DMS114 treated with DMSO at 0.1 percent for 48 hours (cell line): ENCODE measurements at regions not wholly inside any gene's neighbourhood (a gene's known extent, or its start where the extent isn't known, plus 50 kb on each side); places are given as distances from the start of the nearest gene placed in this dataset.
"Not testable (repeated sequence)": the region's sequence is repeated elsewhere in the genome, so short reads cannot be mapped to it uniquely, and the experiment has no call there.

Experiments
- DNase-seq: peaks from one replicate; lab custom pipeline; 2025; ENCODE audit not compliant: unreplicated experiment; lab: John Stamatoyannopoulos, UW

DNA sequence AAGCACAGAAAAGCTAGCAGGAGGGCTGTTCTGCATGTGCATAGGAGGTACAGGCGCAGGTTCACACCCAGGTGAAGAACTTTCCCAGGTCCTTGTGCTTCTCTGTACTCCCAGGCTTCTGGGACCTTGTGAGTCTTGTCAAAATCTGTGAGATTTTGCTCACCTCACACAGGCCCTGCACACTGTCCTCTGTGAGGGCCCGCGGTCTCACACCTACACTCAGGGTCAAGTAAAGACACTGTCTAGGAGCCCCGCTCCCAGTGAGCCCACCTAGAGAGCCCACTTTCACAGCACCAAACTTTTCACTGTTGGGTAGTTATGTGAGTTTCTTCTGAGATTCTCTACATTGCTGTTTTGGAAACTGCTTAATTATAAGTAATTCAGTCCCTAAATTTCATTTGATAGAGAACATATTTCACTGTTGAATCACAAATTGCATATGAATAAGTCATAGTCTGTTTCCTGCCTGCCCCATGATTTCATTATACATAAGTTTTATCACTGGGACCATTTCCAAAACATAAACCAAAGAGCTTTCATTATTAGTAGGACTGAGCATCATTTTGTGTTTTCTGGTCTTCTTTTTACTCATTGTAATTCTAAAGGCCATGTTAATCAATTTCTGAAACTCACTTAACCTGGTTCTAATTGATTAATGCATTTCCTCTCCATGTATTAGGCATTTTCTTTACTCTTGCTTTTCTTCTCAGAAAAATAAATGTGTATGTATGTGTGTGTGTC is 234.2 kb upstream of the SPOPL start:
- no peak for DNase-seq

- DNase-seq: no peak
Observed at GRCh38 chr2:138267902-138268254, 233.7 kb upstream of the SPOPL start.

GRCh38 chr2:138269765-138270164 is 231.8 kb upstream of the SPOPL start:
- no peak for DNase-seq

GRCh38 chr2:138271467-138271866 is 230.1 kb upstream of the SPOPL start:
- no peak for DNase-seq

DNA sequence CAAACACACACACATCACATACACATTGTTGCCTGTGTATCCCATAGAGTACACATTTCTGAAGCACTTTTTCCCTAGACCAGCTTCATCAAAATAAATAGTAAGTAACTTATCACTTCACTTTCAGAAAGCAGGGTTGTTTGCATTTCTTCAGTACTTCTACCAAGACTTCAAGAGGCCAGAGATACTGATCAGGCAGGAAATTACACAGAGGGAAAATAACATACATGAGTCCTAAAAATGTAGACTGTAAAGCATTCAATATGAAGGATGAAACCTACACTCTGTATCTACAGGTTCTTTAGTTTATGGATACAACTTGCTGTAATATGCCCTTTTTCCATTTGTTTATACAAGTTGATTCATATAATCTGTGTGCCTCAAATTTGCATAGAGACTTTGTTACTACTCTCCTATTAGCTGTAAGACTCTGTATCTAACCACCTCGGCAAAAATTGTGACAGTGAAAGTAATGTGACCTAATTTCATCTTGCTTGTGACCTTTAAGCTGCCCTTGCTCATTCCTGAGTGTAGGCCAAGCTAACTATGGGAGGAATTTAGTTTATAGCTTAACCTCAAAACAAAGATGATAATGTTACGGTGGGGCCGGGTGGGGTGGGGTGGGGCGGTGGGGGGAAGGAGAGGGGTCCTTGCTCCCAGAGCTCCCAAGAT is 228.9 kb upstream of the SPOPL start:
- no peak for DNase-seq

GRCh38 chr2:138273280-138273679 is 228.3 kb upstream of the SPOPL start:
- not testable (repeated sequence) for DNase-seq

GRCh38 chr2:138274421-138275291 is 226.9 kb upstream of the SPOPL start:
- no peak for DNase-seq

DNA sequence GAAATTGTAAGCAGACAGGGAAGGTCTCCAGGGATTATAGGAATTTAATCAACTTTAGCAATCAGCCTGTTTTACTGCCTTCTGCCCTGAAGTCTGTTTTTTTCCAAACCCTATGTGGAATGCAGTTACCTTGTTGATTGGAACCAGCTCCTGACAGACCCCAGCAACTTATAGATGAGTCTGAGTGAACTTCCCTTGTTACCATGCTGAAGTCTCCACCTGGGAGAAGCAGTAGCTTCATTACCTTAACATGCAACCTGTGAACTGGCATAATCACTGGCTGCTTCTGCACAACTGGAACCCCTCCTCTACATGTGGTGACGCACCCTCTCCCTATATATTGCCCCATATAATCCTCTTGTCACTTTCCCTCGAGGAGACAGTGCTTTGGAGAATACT is 226.3 kb upstream of the SPOPL start:
- DNase-seq: no peak

DNA sequence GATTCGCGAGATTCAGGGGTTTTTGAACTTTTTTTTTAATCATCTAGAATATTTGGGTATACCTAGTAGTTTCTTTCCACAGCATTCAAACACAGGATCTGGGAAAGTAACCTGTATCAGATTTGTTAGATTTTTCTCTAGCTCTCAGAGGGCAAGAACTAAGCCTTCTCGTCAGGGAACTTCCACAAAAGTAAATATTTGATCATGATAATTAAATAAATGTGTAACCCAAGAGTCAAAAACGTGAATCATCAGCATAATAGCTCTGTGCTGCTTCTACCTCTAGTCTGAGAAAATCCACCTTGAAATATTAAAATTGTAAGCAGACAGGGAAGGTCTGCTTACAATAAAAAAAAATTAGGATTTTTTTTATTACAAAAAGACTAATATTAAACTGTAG is 225.7 kb upstream of the SPOPL start:
- no peak for DNase-seq

GRCh38 chr2:138276339-138276738 is 225.2 kb upstream of the SPOPL start:
- DNase-seq: no peak

- no peak for DNase-seq
Observed at GRCh38 chr2:138277062-138277461, 224.5 kb upstream of the SPOPL start.

DNA sequence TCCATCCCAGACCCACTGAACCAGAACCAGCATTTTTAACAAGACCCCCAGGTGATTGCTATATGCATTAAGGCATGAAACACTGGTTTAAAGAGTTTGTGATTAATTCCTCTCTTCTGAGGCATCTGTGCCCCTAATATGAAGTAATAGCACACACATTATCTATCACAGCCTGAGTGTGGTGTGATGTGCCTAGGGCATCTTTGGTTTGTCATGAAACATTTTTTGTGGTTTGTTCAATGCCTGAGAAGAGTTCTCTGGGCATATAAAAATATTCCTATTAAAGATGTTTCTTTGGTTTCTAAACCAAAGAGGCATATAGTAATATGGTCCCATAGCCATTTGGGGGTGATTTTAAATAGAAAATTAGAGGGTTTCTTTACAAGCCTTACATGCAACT is 221.7 kb upstream of the SPOPL start:
- DNase-seq: no peak

- DNase-seq: no peak
Observed at GRCh38 chr2:138280999-138281695, 220.4 kb upstream of the SPOPL start.

DNA sequence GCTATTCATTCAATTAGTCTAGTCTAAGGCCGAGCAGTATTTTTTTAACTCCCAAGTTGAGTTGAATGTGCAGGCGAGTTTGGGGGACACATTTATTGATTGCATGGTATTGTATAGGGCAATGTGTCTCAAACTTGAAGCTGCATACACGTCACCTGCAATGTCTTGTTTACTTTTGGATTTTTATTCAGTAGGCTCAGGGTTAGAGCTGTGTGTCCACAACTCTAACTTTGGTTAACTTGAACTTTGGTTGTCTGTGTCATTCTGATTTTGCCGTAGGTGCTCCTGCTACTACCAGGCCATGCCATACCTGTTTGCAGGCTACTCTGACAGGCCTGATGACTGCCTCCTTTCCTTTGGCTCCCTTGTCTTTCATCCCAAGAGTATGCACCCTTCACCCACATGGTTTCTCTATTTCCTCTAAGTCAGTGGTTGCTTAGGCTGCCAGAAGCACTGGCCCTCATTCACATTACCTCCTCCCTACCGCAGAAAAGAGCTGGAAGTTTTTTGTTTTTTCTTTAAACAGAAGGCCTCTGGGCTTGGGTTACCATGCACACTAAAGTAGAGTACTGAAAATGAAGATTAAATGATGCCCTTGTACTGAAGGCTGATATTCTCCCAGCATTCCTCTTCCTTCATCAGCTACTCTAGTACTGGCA is 219.4 kb upstream of the SPOPL start:
- DNase-seq: no peak

DNA sequence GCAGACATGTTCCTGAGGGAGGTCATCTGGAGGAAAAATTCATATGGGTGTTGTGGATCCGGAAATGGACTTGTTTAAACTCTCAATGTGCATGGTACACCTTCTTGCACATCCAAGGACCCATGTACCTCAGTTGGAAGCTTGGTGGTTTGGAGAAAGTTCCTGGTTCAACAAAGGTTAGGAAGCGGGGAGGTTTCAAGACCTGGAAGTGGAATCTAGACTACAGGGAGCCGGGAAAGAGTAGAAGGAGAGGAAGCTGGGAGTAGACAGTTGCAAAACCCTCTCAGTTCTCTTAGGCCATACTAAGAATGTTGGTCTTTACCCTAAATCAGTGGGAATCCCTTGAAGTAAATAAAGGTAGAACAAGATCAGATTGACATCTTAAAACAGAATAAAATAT is 209.8 kb upstream of the SPOPL start:
- no peak for DNase-seq

GRCh38 chr2:138293045-138293444 is 208.5 kb upstream of the SPOPL start:
- DNase-seq: no peak

DNA sequence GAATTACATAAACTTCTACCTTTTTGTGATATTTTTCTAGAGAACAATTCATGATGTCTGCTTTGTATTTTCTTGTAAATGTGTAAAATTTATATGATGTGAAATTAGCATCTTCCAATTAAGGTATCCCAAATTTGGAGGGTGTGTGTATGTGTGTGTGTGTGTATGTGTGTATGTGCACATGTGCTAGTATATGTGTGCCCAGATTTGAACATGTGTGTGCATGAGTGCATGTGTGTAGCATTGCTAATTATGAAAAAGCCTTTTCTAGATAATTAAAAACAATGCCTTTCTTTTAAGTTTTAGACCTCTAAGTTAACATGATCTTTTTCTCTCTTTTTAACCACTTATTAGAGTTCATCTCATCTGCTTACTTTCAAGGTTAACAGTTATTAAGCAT is 208.0 kb upstream of the SPOPL start:
- DNase-seq: no peak

GRCh38 chr2:138294451-138294850 is 207.1 kb upstream of the SPOPL start:
- no peak for DNase-seq

GRCh38 chr2:138296365-138296764 is 205.2 kb upstream of the SPOPL start:
- no peak for DNase-seq

DNA sequence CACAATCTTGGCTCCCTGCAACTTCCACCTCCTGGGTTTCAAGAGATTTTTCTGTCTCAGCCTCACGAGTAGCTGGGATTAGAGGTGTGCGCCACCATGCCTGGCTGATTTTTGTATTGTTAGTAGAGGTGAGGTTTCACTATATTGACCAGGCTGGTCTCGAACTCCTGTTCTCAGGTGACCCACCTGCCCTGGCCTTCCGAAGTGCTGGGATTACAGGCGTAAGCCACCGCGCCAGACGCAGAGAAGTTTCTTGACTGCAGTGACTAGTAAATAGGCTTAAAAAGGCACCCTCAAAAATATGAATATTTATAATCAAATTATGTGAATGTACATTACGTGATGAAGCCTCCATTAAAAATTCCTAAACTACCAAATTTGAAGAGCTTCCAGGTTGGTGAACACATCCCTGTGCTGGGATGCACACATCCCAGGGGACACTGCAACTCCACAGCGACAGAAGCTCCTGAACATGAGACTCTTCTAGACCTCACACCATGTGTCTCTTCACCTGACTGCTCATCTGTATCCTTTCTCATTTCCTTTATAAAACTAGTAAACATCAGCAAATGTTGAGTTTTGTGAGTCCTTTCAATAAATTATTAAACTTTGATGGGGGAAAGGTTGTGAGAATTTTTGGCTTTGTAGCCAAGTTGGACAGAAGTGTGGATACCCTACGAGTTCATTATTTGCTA is 203.3 kb upstream of the SPOPL start:
- no peak for DNase-seq
